HL-60 (cell line): ENCODE measurements at regions not wholly inside any gene's neighbourhood (a gene's known extent, or its start where the extent isn't known, plus 50 kb on each side); places are given as distances from the start of the nearest gene placed in this dataset.

Source experiments
- CTCF ChIP-seq: IDR thresholded peaks from one replicate; pipeline ENCODE4 v1.5.1; 2011; ENCODE audit warnings: low read length, control low read depth, inconsistent platforms; ENCODE audit not compliant: insufficient read depth
- POLR2AphosphoS5 ChIP-seq: IDR thresholded peaks from 2 replicates; pipeline ENCODE4 v1.6.1; 2012; ENCODE audit warnings: low read depth
- REST ChIP-seq: IDR thresholded peaks from 2 replicates; pipeline ENCODE4 v1.6.1; 2012; ENCODE audit warnings: low read depth; ENCODE audit not compliant: insufficient replicate concordance

DNA sequence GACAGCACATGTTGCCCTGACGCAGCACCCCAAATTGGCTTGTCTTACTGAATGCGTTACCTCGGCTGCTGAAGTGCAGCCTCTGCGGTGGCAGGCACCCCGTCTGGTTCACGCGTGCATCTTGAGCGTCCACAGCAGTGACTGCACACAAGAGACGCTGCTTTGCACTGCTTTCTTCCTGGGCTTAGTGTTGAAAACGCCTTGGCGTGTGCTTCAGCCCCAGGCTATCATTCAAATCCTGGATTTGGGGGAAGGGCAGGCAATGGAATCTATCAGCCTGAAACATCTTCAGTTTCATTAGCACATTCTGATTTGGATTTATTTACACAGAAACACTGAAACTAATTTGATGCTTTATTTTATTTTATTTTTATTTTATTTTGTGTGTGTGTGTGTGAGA, 342.7 kb downstream of the SMOC2 start:
- no peak for TF ChIP-seq CTCF
- no peak for TF ChIP-seq POLR2AphosphoS5
- TF ChIP-seq REST, result no peak
